Right kidney (tissue), 1 donor: ENCODE measurements at regions not wholly inside any gene's neighbourhood (a gene's known extent, or its start where the extent isn't known, plus 50 kb on each side); places are given as distances from the start of the nearest gene placed in this dataset.
A peak's percentile ranks its signal among the peaks of the same experiment; 100 is the strongest.
"Not testable (repeated sequence)": the region's sequence is repeated elsewhere in the genome, so short reads cannot be mapped to it uniquely, and the experiment has no call there.

Experiments
- DNase-seq: peaks from one replicate; pipeline ENCODE4 v3.0.0-alpha.2; 2016

DNA sequence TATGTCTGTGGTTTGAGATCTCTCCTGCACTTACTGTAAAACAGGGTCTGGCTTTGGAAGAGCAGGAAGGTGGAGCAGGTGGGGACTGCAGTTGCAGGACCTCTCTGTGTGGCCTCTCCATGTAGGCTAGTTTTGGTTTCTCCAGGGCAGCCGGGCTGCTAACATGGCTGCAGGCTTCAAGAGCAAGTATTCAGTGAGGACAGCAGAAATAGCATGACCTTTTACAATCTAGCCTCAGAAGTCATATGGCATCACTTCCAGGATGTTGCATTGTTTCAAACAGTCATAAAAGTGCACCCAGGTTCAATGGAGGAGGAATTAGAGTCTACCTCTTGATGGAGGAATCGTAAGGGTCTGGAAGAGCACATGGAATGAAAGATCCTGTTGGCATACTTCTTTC lies 728.7 kb downstream of the NTRK3 start:
- no peak for DNase-seq

DNA sequence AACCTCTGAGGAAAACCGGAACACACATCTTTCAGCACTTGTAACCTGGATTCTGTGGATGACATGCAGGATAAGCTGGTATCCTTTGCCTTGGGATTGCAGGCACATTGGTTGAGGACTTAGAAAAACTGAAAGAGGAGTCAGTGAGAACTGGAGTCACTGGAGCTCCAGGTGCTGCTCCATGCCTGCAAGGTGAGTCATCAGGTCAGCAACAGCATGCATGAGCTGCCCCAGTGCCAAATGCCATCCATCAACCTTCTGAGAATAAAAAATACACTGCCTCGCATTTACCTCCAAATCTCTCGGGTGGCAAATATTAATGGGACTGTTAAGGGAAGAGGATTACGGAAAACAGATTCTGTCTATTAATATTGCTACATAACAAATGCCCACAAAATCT lies 729.1 kb downstream of the NTRK3 start:
- DNase-seq = no peak

DNA sequence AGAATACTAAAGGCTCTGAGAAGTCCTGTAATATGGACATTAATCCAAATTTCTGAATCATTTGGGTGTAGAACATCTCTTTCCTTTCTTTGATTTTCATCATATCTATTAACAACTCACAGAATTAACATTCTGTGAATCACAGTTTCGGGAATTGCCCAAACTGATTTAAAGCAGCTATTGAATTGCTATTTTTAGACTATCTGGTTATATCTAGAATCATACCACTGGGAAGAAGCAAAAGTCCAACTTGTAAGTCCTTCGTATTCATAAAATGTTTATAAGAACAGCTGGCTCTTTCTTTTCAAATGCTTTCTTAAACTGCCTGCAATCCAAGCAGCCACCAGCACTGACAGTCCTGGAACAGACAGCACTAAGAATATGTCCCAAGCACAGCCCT lies 733.0 kb downstream of the NTRK3 start:
- no peak for DNase-seq

DNA sequence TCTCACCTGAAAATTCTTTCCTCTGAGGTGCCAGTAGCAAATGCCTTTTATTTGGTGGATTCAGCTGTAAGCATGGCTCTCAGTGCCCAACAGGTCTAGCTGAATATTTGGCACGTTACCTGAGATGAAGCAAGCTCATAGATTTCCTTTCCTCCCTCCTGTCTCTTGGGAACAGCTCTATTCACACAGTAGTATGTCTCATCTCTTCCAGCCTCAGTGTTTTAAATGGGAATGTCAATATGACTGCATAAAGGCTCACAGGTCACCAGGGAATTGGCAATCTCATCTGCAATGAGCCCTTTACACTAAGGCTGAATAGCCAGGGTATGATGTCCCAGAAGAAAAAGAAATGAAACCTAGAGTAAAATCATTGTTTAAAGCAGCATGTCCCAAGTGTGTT lies 733.5 kb downstream of the NTRK3 start:
- no peak for DNase-seq

DNA sequence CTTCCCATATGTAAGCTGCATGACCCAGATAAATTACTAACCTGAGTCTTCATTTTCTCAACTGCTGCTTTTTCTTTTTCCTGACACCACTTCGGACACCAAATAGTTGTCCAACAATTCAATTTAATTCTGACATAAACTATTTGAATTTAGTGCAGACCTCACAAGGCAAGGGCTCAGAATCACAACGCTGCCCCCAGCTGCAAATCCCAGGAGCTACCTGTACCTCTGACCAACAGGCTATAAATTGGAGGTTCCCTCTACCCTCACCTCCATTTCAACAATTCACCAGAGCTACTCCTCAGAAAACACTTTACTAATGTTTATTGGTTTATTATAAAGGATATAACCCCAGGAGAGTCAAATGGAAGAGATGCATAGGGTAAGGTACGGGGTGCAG lies 737.6 kb downstream of the NTRK3 start:
- no peak for DNase-seq

DNA sequence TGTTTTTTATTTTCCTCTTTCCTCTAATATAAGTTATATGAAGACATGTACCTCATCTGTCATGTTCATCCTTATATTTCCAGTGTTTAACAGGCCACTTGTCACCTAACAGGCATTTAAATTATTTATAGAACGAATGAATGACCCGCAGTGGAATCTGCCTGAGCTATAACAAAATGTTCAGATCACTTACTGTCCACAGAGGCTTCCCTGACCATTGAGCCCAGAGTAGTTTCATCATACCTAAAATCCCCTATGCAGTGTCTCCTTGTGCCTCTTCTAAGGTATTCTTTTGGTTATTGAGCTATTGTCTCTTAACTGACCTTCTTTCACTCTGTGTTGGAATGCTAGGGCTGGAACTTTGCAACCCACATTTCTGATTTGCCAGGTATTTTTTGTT lies 748.5 kb downstream of the NTRK3 start:
- DNase-seq = no peak

DNA sequence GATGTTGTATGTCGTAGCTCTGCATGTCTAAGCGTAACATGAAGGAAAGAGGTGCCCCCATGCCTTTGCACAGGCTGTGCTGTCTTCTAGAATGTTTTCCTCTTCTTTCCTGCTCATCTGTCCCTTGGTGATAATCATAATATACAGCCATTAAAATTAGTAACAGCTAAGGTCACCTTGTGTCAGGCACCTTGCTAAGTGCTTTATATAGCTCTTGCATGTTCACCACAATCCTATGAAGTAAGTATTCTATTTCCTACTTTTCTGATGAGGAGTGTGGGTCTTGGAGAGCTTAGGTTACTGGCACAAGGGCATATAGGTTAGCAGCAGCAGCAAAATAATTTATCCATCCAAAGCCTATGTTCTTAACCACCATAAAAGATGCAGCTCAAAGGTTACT lies 754.4 kb downstream of the NTRK3 start:
- no peak for DNase-seq

DNA sequence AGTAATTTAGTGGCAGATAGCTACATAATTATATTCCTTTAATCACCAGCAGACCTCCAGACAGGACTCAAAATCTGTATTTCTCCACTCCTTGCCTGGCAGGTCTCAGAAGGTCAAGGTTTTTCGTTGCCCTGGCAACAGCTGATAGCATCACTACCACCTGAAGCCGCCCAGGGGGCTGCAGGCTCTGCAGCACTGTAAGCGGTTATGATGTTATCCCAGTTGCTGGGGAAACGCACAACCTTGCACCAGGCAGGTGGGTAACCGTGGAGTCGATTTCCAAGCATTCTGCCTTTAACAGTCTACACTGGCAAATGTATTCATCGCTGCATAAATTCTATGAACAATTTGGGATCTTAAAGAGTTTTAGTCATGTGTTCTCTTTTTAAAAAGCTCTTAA lies 756.3 kb downstream of the NTRK3 start:
- no peak for DNase-seq

DNA sequence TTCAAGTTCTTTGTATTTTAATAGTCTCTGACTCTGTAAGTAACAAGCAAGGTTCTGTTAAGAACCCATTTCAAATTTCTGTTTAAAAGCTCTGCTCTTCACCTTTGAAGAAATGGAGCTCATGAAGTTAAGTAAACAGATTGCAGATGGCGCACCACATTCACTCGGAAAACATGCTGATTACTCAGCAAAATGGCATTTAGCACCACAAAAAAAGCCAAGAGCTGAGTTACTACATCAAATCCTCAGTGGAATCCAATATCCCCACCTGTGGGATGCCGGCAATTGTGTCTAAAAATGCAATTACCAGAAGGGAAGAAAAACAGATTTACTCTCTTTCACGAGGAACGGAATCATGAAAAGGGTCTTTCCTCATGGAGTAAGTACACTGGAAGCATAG lies 758.0 kb downstream of the NTRK3 start:
- DNase-seq = no peak

DNA sequence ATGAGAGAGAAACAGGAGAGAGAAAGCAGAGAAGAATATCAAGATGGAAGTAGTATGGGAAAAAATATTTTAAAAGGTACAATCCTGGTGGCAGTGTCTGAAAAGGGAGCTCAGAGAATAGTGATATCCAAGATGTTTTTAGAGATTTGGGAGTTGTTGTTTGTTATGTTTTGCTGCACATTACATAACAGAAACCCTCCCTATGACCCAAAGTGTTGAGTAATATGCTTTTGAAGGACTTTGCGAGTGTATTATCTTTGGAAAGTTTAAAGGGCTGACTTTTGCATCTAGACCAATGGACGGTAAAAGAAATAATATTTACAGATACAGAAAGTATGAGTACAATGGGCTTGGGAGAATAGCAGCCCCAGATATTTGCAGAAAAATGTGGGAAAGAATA lies 759.7 kb downstream of the NTRK3 start:
- no peak for DNase-seq

DNA sequence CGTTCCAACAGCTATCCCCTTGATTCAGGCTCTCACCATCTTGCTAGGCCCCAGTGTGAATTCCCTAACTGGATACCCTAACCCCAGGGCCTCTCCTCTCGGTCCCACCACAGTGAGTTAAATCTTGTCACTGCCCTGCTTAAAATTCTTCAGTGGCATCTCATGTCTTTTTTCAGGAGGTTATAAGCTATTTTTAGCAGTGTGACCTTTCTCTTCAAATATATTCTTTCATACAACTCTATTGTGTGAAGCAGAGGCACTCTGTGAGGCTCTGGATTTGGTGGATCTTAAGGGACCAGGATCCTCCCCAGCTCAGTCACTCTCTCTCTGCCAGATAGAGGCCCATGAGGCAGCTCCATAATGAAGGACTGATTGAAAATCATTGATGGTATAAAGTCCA lies 760.4 kb downstream of the NTRK3 start:
- DNase-seq = no peak

DNA sequence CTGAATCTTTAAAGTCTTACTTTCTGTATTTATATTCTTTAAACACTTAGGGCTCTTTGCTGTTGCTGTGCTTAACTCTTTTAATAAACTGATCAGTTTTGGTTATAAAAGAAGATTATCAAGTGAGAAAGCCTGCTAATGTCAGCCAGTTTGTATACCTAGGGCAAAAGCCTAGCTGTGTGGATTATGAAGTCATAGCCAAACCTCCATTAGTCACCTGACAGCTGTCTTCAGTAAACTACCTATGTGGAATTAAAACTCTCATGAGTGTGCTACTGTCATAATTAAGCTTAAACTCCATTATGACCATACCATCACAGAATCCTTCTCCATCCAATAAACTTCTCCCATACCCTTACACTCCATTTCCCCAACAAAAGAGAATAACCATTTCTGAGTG lies 762.7 kb downstream of the NTRK3 start:
- DNase-seq = no peak

DNA sequence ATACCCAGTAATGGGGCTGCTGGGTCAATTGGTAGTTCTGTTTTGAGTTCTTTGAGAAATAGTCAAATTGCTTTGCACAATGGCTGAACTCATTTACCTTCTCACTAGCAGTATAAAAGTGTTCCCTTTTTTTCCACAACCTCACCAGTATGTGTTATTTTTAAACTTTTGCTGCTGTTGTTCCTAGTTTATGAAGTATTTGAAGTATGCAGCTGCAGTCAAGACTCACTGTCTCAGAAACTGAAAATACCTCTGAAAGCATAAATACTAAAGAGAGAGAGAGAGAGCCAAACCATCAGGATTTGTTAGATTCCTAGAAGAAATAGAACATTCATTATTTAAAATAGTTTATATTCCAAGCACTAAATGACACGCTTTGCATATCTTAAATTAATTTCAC lies 764.2 kb downstream of the NTRK3 start:
- DNase-seq = no peak

DNA sequence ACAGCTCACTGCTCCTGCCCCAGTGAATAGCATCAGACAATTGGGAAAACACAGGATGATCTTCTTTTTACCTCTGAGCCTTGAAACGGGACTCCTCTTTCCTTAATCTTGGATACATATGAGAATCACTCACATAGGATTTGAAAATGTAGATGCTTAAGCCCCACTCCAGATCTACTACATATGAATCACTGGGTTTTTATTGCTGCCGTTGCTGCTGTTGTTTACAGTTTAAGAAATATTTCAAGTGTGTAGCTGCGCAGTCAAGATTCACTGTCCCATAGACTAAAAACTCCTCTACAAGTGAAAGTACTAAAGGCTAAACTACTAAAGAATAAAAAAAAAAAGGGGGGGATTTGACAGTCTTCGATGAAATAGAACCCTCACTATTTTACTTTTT lies 765.9 kb downstream of the NTRK3 start:
- no peak for DNase-seq

DNA sequence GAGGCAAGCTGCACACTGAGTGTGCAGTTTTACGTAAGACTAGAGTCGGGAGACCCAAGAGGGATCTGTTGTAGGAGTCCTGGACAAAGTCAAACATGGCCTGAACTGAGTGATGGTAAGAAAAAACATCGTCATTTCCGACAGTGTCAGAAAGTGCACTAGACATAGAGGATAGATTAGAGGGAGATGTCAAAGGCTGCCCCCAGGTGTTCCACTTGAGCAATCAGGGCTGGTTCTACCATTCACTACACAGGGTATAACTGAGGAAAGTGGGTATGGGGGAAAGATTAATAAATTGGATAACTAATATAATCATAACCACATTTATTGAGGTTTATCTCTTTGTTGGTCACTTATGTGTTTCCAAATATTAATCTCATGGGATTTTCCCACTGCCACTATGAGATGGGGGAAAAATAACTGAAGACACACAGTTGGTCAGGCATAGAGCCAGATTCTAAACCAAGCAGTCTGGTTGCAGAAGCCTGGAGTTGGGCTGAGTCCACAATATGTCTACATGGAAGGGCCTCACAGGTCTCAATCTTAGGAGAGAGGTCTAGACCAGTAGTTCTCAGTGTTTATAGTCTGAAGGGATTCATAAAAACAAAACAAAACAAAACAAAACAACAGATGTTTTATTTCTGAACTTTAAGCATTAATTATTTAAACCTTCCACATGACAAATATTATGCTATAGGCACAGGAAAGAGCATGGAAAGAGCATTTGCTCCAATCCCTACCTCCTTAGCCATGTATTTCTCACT lies 766.5 kb downstream of the NTRK3 start:
- peak; percentile 18 for DNase-seq

DNA sequence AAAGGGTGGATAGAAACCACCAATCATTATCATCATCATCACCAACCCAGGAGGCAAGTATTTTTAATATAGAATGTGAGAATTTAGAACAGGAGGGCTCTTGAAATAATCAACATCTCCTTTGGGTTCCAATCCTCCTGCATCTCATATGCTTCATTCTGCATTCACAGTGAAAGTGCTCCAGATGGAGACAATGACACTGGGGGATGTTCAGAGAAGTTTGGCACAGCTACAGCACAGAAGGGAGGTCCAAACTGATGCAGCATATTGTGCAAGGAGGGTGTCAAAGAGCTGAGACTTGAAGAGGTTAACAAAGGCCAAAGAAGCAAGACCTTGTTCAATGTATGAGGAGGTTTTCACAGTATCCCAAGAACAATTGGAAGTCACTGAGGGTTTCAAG lies 767.1 kb downstream of the NTRK3 start:
- DNase-seq = no peak

DNA sequence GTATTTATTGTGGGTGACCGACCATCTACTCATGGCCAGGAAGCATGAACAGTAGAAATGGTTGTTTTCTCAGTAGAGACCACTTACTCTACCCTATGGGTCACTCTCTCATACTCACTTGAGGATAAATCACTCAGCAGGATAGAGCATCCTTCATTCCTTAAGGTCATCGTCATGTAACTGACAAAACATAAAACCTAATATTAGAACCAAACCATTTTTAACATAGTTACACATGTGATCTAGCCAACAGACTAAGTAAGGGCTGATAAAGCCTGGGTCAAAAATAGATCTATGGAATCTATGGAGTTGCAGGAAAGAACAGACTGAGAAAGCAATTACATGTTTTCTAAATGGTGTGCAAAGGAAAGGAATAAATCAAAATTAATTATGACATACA lies 769.1 kb downstream of the NTRK3 start:
- no peak for DNase-seq

DNA sequence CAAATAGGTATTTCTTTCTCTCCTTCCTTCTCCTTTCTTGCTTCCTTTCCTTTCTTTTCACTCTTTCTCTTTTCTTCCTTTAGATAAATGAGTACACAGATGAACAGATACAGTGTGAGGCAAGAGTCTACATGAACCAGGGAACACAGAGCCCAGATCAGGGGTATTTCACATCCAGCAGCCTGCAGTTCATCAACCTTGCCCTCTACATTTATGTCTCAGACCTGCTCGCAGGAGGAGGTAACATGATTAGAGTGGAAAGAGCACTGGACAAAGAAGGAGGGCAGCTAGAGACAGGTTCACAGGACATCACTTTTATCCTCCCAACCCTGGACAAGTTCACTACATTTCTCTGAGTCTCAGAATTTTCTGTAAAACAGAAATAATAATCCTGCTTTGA lies 773.1 kb downstream of the NTRK3 start:
- DNase-seq = no peak

DNA sequence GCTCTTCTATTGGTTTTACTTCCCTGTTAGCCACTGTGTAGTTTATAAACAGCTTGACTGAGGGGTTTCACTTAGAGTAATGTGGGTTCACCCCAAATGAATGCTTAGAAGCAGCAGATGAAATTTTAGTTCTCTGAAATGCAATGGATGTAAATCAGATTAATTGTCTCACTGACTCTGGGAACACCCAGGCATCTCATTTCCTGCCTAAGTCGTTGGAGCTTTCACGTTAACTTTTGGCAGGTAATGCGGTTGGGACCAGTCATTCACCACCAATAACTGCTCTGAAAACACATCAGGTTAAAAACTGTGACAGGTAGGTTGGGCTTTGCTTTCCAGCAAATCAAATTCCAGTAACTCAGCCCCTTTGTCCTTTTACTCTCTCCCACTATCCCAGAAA lies 775.4 kb downstream of the NTRK3 start:
- no peak for DNase-seq

DNA sequence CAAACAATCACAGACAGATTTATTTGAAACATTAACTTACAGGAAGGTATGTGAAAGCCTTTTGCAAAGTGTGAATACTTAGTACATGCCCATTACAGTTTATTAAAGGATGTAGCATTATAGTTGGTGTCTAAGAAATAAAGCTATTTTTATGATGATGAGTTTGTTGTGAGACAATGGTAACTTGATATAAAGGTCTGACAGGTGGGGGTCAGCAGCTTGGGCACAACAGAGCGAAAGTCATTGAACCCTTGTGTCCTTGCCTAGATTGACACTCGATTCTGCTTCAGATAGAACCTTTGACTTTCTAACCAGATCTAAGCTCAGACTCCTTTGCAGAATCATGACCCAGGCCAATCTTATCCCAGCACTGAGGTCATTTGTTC lies 777.9 kb downstream of the NTRK3 start:
- DNase-seq = no peak

DNA sequence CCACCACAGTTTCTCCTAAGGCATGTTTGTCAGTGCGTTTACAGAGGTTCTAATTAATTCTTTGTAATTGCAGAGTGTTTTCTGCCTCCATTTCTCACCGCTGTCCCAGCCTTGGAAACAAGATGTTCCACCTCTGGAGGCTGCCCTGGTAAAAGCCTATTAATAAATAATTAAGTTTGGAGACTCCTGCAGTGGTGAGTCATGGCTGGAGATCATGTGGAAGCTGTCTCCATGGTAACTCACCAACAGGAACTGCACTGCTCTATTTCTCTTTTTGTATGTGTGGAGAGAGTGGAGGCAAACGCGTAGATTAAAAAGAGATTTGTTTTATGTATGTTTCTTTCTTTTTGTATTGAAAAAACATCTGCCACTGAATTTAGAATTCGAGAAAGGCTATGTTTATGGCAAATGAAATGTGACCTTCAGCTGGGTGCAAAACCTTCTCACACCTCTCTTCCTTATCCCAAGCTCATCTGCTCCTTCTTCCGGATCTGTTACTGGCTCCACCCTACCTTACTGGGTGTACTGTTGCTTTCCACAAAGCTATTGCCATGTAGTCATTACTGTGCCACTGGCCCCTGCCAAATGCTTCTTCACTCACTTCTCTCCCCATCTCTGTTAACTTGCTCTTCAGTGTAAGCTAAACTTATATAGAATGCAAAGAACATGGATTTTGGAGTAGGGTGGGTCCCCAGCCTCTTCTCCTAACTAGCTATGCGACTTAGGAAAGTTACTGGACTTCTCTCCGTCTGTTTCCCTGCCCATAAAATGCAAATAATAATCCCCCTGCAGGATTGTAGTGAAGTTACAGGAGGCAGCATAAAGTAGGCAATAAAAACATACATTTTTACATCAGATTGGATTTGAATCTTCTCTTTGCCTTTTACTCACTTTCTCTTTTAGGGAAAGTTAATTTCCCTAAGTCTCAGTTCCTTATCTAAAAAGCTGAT lies 778.5 kb downstream of the NTRK3 start:
- DNase-seq = peak; percentile 45

DNA sequence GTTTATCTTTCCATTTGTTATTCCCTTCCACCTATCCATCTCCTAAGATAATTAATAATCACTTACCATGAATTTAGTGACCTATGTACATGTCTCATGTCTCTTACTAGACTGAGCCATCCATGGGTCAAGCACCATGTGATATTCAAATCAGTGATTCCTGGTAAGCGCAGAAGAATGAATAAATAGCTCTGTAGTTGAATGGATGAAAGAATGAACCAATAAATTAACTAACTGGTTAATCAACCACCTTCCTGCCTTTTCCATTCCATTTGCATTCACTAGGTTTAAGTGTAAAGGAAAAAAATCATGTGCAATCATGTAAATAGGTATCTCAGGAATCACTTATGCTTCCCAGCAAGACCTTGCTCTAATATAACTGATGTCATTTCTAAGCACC lies 779.5 kb downstream of the NTRK3 start:
- DNase-seq = no peak

DNA sequence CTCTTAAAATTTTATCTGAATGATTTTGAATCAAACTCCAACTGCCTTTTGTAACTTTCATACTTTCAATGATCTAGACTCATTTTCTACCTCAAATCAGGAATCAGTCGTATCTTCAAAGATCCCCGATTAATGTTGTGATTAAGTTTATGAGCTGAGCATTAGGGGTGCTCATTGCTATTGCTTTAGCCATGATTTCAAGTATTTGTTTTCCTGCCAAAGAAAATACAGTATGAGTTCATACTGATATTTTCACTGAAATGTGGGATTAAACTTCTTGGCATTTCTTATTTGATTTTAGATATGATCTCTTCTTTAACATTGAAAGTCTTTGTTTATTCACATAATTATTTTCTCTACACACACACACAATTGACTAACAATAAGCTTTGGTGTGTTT lies 785.6 kb downstream of the NTRK3 start:
- no peak for DNase-seq

DNA sequence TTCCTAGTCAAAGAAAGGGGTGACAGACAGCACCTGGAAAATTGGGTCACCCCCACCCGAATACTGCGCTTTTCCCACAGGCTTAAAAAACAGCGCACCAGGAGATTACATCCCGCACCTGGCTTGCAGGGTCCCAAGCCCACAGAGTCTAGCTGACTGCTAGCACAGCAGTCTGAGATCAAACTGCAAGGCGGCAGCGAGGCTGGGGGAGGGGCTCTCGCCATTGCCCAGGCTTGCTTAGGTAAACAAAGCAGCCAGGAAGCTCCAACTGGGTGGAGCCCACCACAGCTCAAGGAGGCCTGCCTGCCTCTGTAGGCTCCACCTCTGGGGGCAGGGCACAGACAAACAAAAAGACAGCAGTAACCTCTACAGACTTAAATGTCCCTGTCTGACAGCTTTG lies 792.6 kb downstream of the NTRK3 start:
- not testable (repeated sequence) for DNase-seq
